NCI-H1436 (cell line): ENCODE measurements at regions not wholly inside any gene's neighbourhood (a gene's known extent, or its start where the extent isn't known, plus 50 kb on each side); places are given as distances from the start of the nearest gene placed in this dataset.
"Not testable (repeated sequence)": the region's sequence is repeated elsewhere in the genome, so short reads cannot be mapped to it uniquely, and the experiment has no call there.

Experiments
- DNase-seq: peaks from one replicate; lab custom pipeline; 2025; lab: John Stamatoyannopoulos, UW

DNA sequence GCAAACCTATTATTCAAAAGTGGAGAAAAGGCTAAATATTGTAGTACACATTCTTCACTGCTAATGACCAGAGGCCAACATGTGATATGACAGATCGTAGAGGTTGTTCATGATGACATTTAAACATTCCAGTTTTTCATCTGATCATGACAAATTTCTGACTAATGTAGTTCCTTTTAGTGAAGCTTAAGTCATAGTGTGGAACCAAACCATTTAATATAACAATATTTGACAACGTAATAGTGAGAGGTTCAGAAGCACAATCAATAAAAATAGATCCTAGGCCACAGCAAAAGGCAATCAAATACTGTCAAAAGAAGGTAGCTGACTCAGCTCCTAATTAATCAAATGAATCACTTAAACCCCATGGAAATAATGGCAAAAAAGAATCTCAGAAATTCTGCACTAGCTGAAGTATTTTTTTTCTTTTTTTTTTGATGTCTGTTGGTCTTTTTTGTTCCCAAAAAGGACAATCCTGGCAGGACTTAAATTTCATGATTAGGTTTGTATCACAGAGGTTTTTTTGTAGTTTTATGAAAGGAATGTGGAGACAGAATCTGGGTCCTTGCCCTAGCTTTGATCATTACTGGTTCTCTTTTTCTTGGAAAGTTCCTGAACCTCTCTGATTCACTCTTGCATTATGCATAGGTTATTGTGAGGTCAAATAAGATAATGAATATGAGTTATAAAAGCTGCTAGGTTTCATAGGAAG is 795.0 kb downstream of the DTWD2 start:
- DNase-seq = no peak

DNA sequence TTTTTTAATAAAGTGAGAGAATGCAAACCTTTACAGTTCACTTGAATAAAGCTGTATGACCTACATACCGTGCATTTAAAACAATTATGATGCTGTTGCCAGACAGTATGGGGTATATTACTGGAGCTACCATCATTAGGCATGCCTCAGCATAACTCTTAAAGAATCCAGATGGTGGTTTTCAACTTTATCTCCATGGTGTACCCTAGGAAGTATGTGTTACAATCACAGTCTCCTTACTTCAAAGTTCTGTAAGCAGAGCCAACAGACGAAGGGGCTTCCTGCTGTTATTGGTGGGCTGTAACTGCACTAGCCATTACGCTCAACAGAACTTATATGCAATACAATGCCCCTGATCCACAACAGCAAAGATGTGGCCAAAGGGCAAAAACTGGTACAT is 803.3 kb downstream of the DTWD2 start:
- no peak for DNase-seq

DNA sequence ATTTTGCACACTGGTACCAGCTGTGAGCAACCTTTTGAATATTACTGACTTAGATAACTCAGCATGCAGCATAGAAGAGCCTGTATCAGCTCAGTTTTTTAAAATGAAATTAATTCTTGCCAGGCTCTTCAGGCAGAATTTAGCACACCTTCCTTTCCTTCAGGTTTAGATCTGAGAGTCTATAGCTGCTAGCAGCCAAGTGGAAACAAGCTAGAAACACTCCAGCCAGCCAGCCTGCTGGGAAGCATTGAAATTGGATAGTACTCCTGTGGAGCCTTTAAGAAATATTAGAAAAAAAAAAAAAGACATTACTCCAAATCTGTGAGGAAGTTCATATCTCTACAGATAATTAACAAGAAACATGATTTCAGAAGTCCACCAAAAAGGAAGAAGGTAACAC is 812.2 kb downstream of the DTWD2 start:
- no peak for DNase-seq

- no peak for DNase-seq
Measured at GRCh38 chr5:118174671-118175070, 813.7 kb downstream of the DTWD2 start.

GRCh38 chr5:118173340-118173739 is 815.0 kb downstream of the DTWD2 start:
- DNase-seq = no peak

DNA sequence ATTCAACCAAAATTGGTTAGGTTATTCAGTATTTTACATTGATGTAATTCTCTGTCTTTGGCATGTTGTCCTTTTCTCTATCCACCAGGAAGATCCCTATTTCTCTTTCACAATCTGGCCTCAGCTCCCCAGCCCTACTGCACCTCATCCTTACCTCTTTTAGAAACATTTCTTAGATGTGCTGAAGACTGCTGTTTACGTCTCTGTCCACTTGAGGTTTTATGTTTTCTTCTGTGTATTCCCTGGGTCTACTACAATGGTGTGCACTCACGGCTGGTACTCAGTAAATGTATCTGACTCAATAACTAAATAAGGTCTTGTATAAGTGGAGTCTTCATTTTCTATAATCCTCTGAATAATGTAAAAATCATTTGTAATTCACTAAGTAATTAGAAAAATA is 822.7 kb downstream of the DTWD2 start:
- no peak for DNase-seq

DNA sequence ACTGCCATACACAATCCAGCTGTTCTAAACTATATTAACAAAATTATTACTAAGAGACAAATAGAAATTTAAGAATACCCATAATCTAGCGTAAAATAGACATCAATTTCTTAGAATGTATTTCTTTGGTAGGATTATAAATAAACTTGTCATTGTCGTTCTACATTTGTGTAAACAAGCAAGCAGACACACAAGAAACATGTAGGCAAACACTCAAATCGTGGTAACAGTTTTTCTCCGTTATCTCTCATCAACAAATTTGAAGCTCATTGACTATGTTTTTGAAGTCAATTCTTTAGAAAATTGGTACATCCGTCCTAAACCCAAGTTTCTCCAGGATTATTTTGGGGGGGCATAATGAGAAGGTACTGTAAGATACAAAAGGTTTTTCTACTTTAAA is 832.2 kb downstream of the DTWD2 start:
- no peak for DNase-seq

GRCh38 chr5:118146824-118147223 is 841.5 kb downstream of the DTWD2 start:
- DNase-seq = no peak

DNA sequence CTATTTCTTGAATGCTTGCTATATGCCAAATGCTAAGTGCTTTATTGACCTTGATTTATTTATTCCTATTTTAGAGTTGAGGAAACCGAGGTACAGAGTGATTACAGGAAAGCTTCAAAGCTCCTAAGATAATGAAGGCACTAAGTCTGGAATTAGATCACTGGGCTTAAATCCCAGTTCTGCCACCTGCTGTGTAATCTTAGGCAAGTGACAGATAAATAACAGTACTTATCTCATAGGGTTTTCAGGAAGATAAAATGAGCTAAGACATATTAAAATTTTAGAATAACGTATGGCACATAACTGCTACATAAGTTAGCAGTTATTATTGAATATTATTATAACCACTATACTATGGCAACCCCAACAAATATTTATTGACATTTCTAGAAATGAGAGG is 843.8 kb downstream of the DTWD2 start:
- DNase-seq = no peak

DNA sequence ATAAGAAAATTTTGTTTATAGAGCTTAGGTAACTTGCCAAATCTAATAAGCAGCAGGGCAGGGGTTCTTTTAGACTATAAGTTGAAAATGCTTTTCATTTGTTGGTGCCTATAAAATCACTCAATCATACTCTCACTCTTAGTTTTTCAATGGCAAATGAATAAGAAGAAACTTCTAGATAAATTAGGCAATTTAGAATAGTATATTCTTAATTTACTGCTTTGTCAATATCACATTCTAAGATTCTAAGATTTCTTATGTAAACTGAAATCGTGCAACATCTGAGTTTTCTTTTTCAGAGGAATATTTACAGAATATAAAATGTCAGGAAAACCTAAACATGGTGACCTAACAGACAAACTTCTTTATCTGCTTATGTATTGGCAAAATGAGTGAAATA is 849.0 kb downstream of the DTWD2 start:
- DNase-seq = no peak

DNA sequence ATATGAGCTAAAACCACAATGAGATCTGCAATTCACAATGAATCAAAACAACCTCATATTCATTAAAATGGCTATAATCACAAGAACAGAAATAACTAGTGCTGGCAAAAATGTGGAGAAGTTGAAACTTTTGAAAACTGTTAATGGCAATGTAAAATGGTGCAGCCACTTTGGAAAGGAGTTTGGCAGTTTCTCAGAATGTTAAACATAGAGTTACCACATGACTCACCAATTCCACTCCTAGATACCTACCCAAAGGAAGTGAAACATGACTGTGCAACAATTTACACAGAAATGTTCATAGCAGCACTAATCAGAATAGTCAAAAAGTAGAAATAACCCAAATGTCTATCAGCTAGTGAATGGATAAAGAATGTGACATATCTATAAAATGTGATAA is 862.2 kb downstream of the DTWD2 start:
- DNase-seq = no peak

- no peak for DNase-seq
Measured at GRCh38 chr5:118125687-118126086, 862.7 kb downstream of the DTWD2 start.

DNA sequence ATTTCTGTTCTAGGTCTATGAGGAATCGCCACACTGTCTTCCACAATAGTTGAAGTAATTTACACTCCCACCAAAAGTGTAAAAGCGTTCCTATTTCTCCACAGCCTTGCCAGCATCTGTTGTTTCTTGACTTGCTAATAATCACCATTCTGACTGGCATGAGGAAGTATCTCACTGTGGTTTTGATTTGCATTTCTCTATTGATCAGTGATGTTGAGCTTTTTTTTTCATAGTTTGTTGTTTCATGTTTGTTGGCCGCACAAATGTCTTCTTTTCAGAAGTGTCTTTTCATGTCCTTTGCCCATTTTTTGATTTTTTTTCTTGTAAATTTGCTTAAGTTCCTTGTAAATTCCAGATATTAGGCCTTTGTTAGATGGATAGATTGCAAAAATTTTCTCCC is 867.1 kb downstream of the DTWD2 start:
- no peak for DNase-seq

GRCh38 chr5:118115791-118116190 is 872.6 kb downstream of the DTWD2 start:
- DNase-seq = no peak

DNA sequence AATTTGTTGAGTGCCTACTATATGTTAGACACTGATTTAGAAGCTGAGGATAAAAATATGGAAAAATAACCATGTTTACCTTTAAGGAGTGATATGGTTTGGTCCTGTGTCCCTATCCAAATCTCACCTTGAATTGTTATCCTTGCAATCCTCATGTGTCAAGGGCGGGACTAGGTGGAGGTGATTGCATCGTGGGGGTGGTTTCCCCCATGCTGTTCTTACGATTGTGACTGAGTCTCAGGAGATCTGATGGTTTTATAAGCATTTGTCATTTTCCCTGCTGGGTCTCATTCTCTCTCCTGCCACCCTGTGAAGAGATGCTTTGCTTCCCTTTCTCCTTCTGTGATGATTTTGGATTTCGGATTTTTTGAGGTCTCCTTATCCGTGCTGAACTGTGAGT is 876.4 kb downstream of the DTWD2 start:
- DNase-seq = no peak

GRCh38 chr5:118107246-118107645 is 881.1 kb downstream of the DTWD2 start:
- not testable (repeated sequence) for DNase-seq

- DNase-seq = no peak
Measured at GRCh38 chr5:118098716-118099115, 889.6 kb downstream of the DTWD2 start.

- no peak for DNase-seq
Measured at GRCh38 chr5:118095115-118095514, 893.2 kb downstream of the DTWD2 start.

DNA sequence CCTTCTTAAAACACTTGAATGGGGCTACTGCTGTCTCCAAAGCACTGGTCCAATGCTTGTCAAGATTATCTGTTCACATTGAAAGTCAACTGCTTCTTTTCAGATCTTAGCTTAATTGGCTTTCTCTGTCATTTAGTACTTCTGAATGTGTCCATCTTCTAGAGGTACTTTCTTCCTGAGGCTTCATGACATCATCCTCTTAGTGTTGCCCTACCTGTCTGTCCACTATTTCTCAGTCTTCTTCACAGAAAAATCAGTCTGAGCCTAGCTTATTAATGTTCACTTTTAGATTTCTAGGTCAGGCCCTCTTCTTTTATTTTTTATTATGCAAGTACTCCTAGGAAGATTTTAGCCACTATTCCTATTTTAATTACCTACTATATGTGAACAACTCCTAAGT is 899.9 kb downstream of the DTWD2 start:
- DNase-seq = no peak

- no peak for DNase-seq
Measured at GRCh38 chr5:118076490-118076889, 911.9 kb downstream of the DTWD2 start.

- DNase-seq = no peak
Measured at GRCh38 chr5:118070041-118070440, 918.3 kb downstream of the DTWD2 start.

DNA sequence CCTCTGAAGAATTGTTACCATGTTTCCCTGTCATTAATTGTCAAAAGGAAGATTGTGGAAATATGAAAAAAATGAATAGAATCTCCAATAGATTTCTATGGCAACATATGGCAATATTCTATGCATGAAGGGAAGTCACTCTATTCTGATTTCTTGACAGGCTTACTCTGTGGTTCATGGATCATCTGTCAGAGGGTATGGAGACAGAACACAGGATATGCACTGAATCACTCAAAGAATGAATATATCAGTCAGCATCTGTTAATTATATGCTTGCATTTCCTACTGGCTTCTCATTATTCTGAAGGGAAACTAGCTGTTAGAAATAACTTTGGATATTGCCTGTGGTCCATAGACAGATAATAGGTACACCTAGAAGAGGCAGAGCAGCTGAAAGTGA is 918.9 kb downstream of the DTWD2 start:
- no peak for DNase-seq

GRCh38 chr5:118068886-118069285 is 919.5 kb downstream of the DTWD2 start:
- no peak for DNase-seq

GRCh38 chr5:118063836-118064235 is 924.5 kb downstream of the DTWD2 start:
- not testable (repeated sequence) for DNase-seq

- DNase-seq = no peak
Measured at GRCh38 chr5:118060833-118061232, 927.5 kb downstream of the DTWD2 start.
